PC-3 (cell line): ENCODE measurements at regions not wholly inside any gene's neighbourhood (a gene's known extent, or its start where the extent isn't known, plus 50 kb on each side); places are given as distances from the start of the nearest gene placed in this dataset.

Source experiments
- ATAC-seq: fragments of 200-7000 bp; cut with Tn5 transposase; 2 replicates; pipeline ENCODE4 v1.9.1; 2020; ENCODE audit warnings: mild to moderate bottlenecking, moderate library complexity
- BruUV-seq: library from RNA; stranded (reverse); fragments of 400-500 nt; replicated peaks from 2 replicates; lab custom pipeline; 2021; lab: Mats Ljungman, UMichigan
- CTCF ChIA-PET: fragments of 300-600 bp; sonication (Branson Sonifier 250); formaldehyde crosslinking; loops from one replicate; lab custom pipeline; 2022; ENCODE audit warnings: antibody characterized with exemption; lab: Charles Lee
- POLR2A ChIA-PET: fragments of 300-600 bp; sonication (Branson Sonifier 250); formaldehyde crosslinking; loops from one replicate; lab custom pipeline; 2022; ENCODE audit warnings: antibody characterized with exemption; ENCODE audit not compliant: unreplicated experiment; lab: Charles Lee
- DNase-seq: peaks from one replicate; pipeline ENCODE4 v3.0.0-alpha.2; 2015
- H2AFZ ChIP-seq: fragments of 300-600 bp; sonication (generic); 2 replicates; pipeline ENCODE4 v1.6.0; 2016; ENCODE audit warnings: antibody characterized with exemption, low read length
- H3F3A ChIP-seq: fragments of 300-600 bp; sonication (generic); one replicate; pipeline ENCODE4 v1.6.0; 2017; ENCODE audit warnings: antibody characterized with exemption, low read length, control low read depth, mild to moderate bottlenecking; ENCODE audit not compliant: unreplicated experiment
- H3K27ac ChIP-seq: fragments of 300-600 bp; sonication (generic); 2 replicates; pipeline ENCODE4 v1.5.1; 2016; ENCODE audit warnings: mild to moderate bottlenecking, low read length
- H3K27me3 ChIP-seq: fragments of 300-600 bp; sonication (generic); 2 replicates; pipeline ENCODE4 v1.6.1; 2016; ENCODE audit warnings: low read length, mixed read lengths
- H3K36me3 ChIP-seq: fragments of 300-600 bp; sonication (generic); 2 replicates; pipeline ENCODE4 v1.6.1; 2016; ENCODE audit warnings: low read depth, mixed run types, low read length, mixed read lengths
- H3K4me1 ChIP-seq: fragments of 300-600 bp; sonication (generic); 2 replicates; pipeline ENCODE4 v1.5.1; 2016; ENCODE audit warnings: low read length; ENCODE audit not compliant: insufficient read depth
- H3K4me2 ChIP-seq: fragments of 300-600 bp; sonication (generic); 2 replicates; pipeline ENCODE4 v1.6.0; 2016; ENCODE audit warnings: low read length
- H3K4me3 ChIP-seq: fragments of 300-600 bp; sonication (generic); 2 replicates; pipeline ENCODE4 v1.5.1; 2016; ENCODE audit warnings: mild to moderate bottlenecking, low read length, mixed read lengths
- H3K79me2 ChIP-seq: fragments of 300-600 bp; sonication (generic); 2 replicates; pipeline ENCODE4 v1.6.1; 2017; ENCODE audit warnings: low read length, mixed read lengths
- H3K9ac ChIP-seq: fragments of 300-600 bp; sonication (generic); 2 replicates; pipeline ENCODE4 v1.6.0; 2016; ENCODE audit warnings: mild to moderate bottlenecking, low read length
- H3K9me2 ChIP-seq: fragments of 300-600 bp; sonication (generic); replicated peaks from 2 replicates; pipeline ENCODE4 v1.6.1; 2016; ENCODE audit warnings: mixed run types, low read length, mixed read lengths
- H3K9me3 ChIP-seq: fragments of 300-600 bp; sonication (generic); 2 replicates; pipeline ENCODE4 v1.6.1; 2016; ENCODE audit warnings: low read length, mixed read lengths
- H4K20me1 ChIP-seq: fragments of 300-600 bp; sonication (generic); 2 replicates; pipeline ENCODE4 v1.6.1; 2016; ENCODE audit warnings: low read length, mixed read lengths
- CTCF ChIP-seq: fragments of 300-600 bp; sonication (generic); conservative IDR thresholded peaks from 2 replicates; pipeline ENCODE4 v1.5.1; 2017; ENCODE audit warnings: antibody characterized with exemption, low read depth, mild to moderate bottlenecking, low read length
- EZH2 ChIP-seq: fragments of 300-600 bp; sonication (generic); IDR thresholded peaks from one replicate; pipeline ENCODE4 v1.6.1; 2017; ENCODE audit warnings: antibody characterized with exemption, mild to moderate bottlenecking, low read length; ENCODE audit not compliant: unreplicated experiment
- EZH2phosphoT487 ChIP-seq: fragments of 300-600 bp; sonication (generic); IDR thresholded peaks from 2 replicates; pipeline ENCODE4 v1.6.1; 2018; ENCODE audit warnings: mild to moderate bottlenecking, antibody characterized with exemption, low read length, borderline replicate concordance
- intact Hi-C: fragments of 100-400 bp; cut with micrococcal nuclease; formaldehyde crosslinking; loops from 2 replicates; pipeline ENCODE4 v1.9.0; 2023

- H3K27me3 ChIP-seq = no peaks in the 10 kb centered on the region
- no TSS peak for BruUV-seq
- H3K4me3 ChIP-seq = no peak overlapping the region
- no peak overlapping the region for H2AFZ ChIP-seq
- H3K9me2 ChIP-seq = no peaks in the 10 kb centered on the region
- no peak overlapping the region for H3K9ac ChIP-seq
- H3K9me3 ChIP-seq = no peaks in the 10 kb centered on the region
- TF ChIP-seq EZH2 (no peak), EZH2phosphoT487 (no peak), CTCF (no peak)
- no peaks in the 10 kb centered on the region for H3K36me3 ChIP-seq
- POLR2A ChIA-PET = no interaction called here
- intact Hi-C loops = no loop called here
- CTCF ChIA-PET = no interaction called here
- DNase-seq (no peak), ATAC-seq (no peak)
- 0 out of 2 replicates have a peak, but pooled peaks cover 5% of the 10 kb centered on the region for H3K4me1 ChIP-seq
- no peaks in the 10 kb centered on the region for H4K20me1 ChIP-seq
- no peak overlapping the region for H3K4me2 ChIP-seq
- H3F3A ChIP-seq = no peaks in the 10 kb centered on the region
- H3K79me2 ChIP-seq = no peaks in the 10 kb centered on the region
- no peak overlapping the region for H3K27ac ChIP-seq
Measured at GRCh38 chr2:188919824-188920223, 54.3 kb upstream of the COL3A1 start.

DNA sequence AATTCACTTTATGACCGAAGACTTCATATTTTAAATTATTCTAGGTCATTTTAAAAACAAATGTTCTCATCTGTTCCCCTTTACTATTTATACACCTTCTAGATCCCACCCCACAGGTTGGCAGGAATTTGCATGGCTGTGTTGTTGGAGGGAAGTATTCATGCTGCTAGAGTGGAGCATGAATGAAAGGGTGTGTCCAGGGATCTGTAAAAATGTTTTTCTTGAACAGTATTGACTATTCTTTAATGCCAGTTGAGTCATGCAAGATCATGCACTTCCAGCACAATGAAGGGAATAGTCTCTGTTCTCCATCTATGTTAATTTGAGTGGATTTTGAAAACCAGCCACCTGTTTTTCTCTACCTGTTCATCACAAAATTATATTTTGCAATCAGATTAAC lies 52.0 kb upstream of the COL3A1 start:
- CTCF ChIA-PET = no interaction called here
- Histone ChIP-seq H3K4me1 (peaks cover 9% of the 10 kb centered on the region; the same call in 1 of the 2 replicates), H3K4me3 (no peak overlapping the region), H4K20me1 (no peaks in the 10 kb centered on the region), H3K79me2 (no peaks in the 10 kb centered on the region), H3K9ac (no peak overlapping the region), H3K9me3 (no peaks in the 10 kb centered on the region), H3K27ac (no peak overlapping the region), H3K27me3 (no peaks in the 10 kb centered on the region), H3F3A (no peaks in the 10 kb centered on the region), H2AFZ (no peak overlapping the region), H3K4me2 (no peak overlapping the region), H3K36me3 (no peaks in the 10 kb centered on the region), H3K9me2 (no peaks in the 10 kb centered on the region)
- POLR2A ChIA-PET = no interaction called here
- BruUV-seq = no TSS peak
- peak; percentile 98 for ATAC-seq
- TF ChIP-seq EZH2 (no peak), EZH2phosphoT487 (no peak), CTCF (no peak)
- intact Hi-C loops = no loop called here
- DNase-seq = peak; percentile 49
